H9 (cell line): ENCODE measurements at regions not wholly inside any gene's neighbourhood (a gene's known extent, or its start where the extent isn't known, plus 50 kb on each side); places are given as distances from the start of the nearest gene placed in this dataset.
A peak's percentile ranks its signal among the peaks of the same experiment; 100 is the strongest.

Experiments used
- DNase-seq: peaks from one replicate; pipeline ENCODE4 v3.0.0-alpha.2; 2017
- H2AFZ ChIP-seq: one replicate; pipeline ENCODE4 v1.6.1; 2013; ENCODE audit warnings: mild to moderate bottlenecking, low read length, control low read depth, moderate library complexity
- H2AK5ac ChIP-seq: 2 replicates; pipeline ENCODE4 v1.6.1; 2013; ENCODE audit warnings: low read length, control low read depth, mixed read lengths; ENCODE audit not compliant: insufficient read length
- H2BK120ac ChIP-seq: one replicate; pipeline ENCODE4 v1.6.1; 2013; ENCODE audit warnings: low read depth, mild to moderate bottlenecking, low read length, control low read depth, inconsistent platforms; ENCODE audit not compliant: poor library complexity, severe bottlenecking
- H2BK12ac ChIP-seq: 2 replicates; pipeline ENCODE4 v1.6.1; 2013; ENCODE audit warnings: low read length, control low read depth, mixed read lengths, low read depth; ENCODE audit not compliant: insufficient read length
- H2BK15ac ChIP-seq: 2 replicates; pipeline ENCODE4 v1.6.1; 2013; ENCODE audit warnings: low read depth, low read length, control low read depth
- H2BK20ac ChIP-seq: one replicate; pipeline ENCODE4 v1.6.1; 2013; ENCODE audit warnings: low read depth, mild to moderate bottlenecking, low read length, control low read depth, inconsistent platforms; ENCODE audit not compliant: poor library complexity, severe bottlenecking
- H2BK5ac ChIP-seq: 2 replicates; pipeline ENCODE4 v1.6.1; 2013; ENCODE audit warnings: low read length, control low read depth, mixed read lengths; ENCODE audit not compliant: insufficient read length
- H3K14ac ChIP-seq: 2 replicates; pipeline ENCODE4 v1.6.1; 2013; ENCODE audit warnings: low read length, control low read depth; ENCODE audit not compliant: insufficient read depth
- H3K18ac ChIP-seq: 2 replicates; pipeline ENCODE4 v1.6.1; 2013; ENCODE audit warnings: low read depth, mild to moderate bottlenecking, mixed read lengths, low read length, control low read depth; ENCODE audit not compliant: insufficient read length
- H3K23ac ChIP-seq: 2 replicates; pipeline ENCODE4 v1.6.1; 2013; ENCODE audit warnings: low read length, control low read depth, mixed read lengths, low read depth; ENCODE audit not compliant: insufficient read length
- H3K23me2 ChIP-seq: 2 replicates; pipeline ENCODE4 v1.6.1; 2013; ENCODE audit warnings: low read depth, mild to moderate bottlenecking, mixed read lengths, low read length, control low read depth; ENCODE audit not compliant: insufficient read length, poor library complexity, severe bottlenecking
- H3K27ac ChIP-seq: 2 replicates; pipeline ENCODE4 v1.5.1; 2013; ENCODE audit warnings: low read length, control low read depth, mixed read lengths, low read depth; ENCODE audit not compliant: insufficient read length
- H3K27me3 ChIP-seq: 2 replicates; pipeline ENCODE4 v1.6.1; 2013; ENCODE audit warnings: low read length, control low read depth, inconsistent platforms; ENCODE audit not compliant: insufficient read depth
- H3K4ac ChIP-seq: 2 replicates; pipeline ENCODE4 v1.6.1; 2013; ENCODE audit warnings: low read depth, mild to moderate bottlenecking, control low read depth, inconsistent platforms, low read length, moderate library complexity
- H3K4me1 ChIP-seq: 2 replicates; pipeline ENCODE4 v1.6.1; 2013; ENCODE audit warnings: low read length, control low read depth, inconsistent platforms; ENCODE audit not compliant: insufficient read depth
- H3K4me2 ChIP-seq: 2 replicates; pipeline ENCODE4 v1.6.1; 2013; ENCODE audit warnings: low read length, control low read depth, mixed read lengths; ENCODE audit not compliant: insufficient read length, insufficient read depth
- H3K56ac ChIP-seq: 2 replicates; pipeline ENCODE4 v1.6.1; 2013; ENCODE audit warnings: low read depth, mild to moderate bottlenecking, mixed read lengths, low read length, control low read depth; ENCODE audit not compliant: insufficient read length
- H3K79me1 ChIP-seq: 2 replicates; pipeline ENCODE4 v1.6.1; 2013; ENCODE audit warnings: low read depth, mild to moderate bottlenecking, moderate library complexity, low read length, control low read depth, inconsistent platforms; ENCODE audit not compliant: insufficient read depth, poor library complexity, severe bottlenecking
- H3K79me2 ChIP-seq: 2 replicates; pipeline ENCODE4 v1.6.1; 2013; ENCODE audit warnings: low read length, control low read depth, inconsistent platforms; ENCODE audit not compliant: insufficient read depth
- H3K9ac ChIP-seq: 2 replicates; pipeline ENCODE4 v1.6.1; 2013; ENCODE audit warnings: low read length, control low read depth, mixed read lengths; ENCODE audit not compliant: insufficient read length; ENCODE audit errors: extremely low read depth
- H3K9me3 ChIP-seq: one replicate; pipeline ENCODE4 v1.6.1; 2013; ENCODE audit warnings: low read depth, low read length, inconsistent platforms; ENCODE audit not compliant: control insufficient read depth
- H3T11ph ChIP-seq: one replicate; pipeline ENCODE4 v1.6.1; 2013; ENCODE audit warnings: mild to moderate bottlenecking, low read length, control low read depth, inconsistent platforms
- H4K20me1 ChIP-seq: one replicate; pipeline ENCODE4 v1.6.1; 2013; ENCODE audit not compliant: control insufficient read depth, insufficient read length, insufficient read depth
- H4K5ac ChIP-seq: 2 replicates; pipeline ENCODE4 v1.6.1; 2013; ENCODE audit warnings: low read depth, mild to moderate bottlenecking, mixed read lengths, low read length, control low read depth; ENCODE audit not compliant: insufficient read length
- H4K8ac ChIP-seq: replicated peaks from 2 replicates; pipeline ENCODE4 v1.6.1; 2013; ENCODE audit warnings: low read length, control low read depth, mixed read lengths, low read depth; ENCODE audit not compliant: insufficient read length
- H4K91ac ChIP-seq: 2 replicates; pipeline ENCODE4 v1.6.1; 2013; ENCODE audit warnings: low read depth, mild to moderate bottlenecking, moderate library complexity, mixed read lengths, low read length, control low read depth; ENCODE audit not compliant: insufficient read length
- H3K27ac Mint-ChIP-seq, 3 experiments: 2 replicates in 2 of 3; 3 replicates in 1 of 3; pipeline ENCODE4 v1.8.0; 2020 to 2021; ENCODE audit warnings: mixed read lengths in 3 of 3, mild to moderate bottlenecking in 1 of 3, moderate library complexity in 1 of 3
- H3K27me3 Mint-ChIP-seq: 2 replicates; pipeline ENCODE4 v1.8.0; 2021; ENCODE audit warnings: low read depth, mild to moderate bottlenecking, moderate library complexity, mixed read lengths
- H3K36me3 Mint-ChIP-seq, 3 experiments: 2 replicates in 2 of 3; 3 replicates in 1 of 3; pipeline ENCODE4 v1.8.0; 2020 to 2021; ENCODE audit warnings: low read depth in 3 of 3, mixed read lengths in 3 of 3; ENCODE audit not compliant: insufficient read depth in 1 of 3
- H3K4me1 Mint-ChIP-seq, 2 experiments: 2 replicates each; pipeline ENCODE4 v1.8.0; 2020; ENCODE audit warnings: mixed read lengths in 2 of 2
- H3K4me3 Mint-ChIP-seq, 2 experiments: 2 replicates in 1 of 2; 3 replicates in 1 of 2; pipeline ENCODE4 v1.8.0; 2020 to 2021; ENCODE audit warnings: mild to moderate bottlenecking in 2 of 2, mixed read lengths in 2 of 2, moderate library complexity in 1 of 2
- H3K9me3 Mint-ChIP-seq, 2 experiments: 2 replicates in 1 of 2; 3 replicates in 1 of 2; pipeline ENCODE4 v1.8.0; 2020; ENCODE audit warnings: mild to moderate bottlenecking in 2 of 2, mixed read lengths in 2 of 2, moderate library complexity in 1 of 2
- CTCF ChIP-seq: fragments of 200-600 bp; sonication (generic); conservative IDR thresholded peaks from 3 replicates; pipeline ENCODE4 v1.8.0; 2021; ENCODE audit warnings: antibody characterized with exemption, mild to moderate bottlenecking
- WGBS: extraction: QIAGEN DNeasy Blood & Tissue Kit; methylation state at CpG from one replicate; pipeline ENCODE4 v1.1.7; 2013; ENCODE audit warnings: missing lambda C conversion rate, low lambda C conversion rate, mixed read lengths; ENCODE audit not compliant: insufficient read length; ENCODE audit errors: extremely low coverage; 5-methylcytosine and 5-hydroxymethylcytosine counted together

GRCh38 chr1:63024132-63024531 is 240.2 kb downstream of the ATG4C start:
- Mint-ChIP-seq H3K27ac (peak overlapping the region in 1 of 3 experiments; percentile 46; a peak in 1 of 7 replicates), H3K4me3 (no peak overlapping the region), H3K36me3 (peaks cover 0 to 5% (median 3%) of the 10 kb centered on the region in 3 experiments; a peak in 3 of 7 replicates), H3K27me3 (peaks cover 1% of the 10 kb centered on the region; the same call in 1 of the 2 replicates), H3K9me3 (peaks cover 3 to 5% of the 10 kb centered on the region in 2 experiments; a peak in 3 of 5 replicates), H3K4me1 (peaks cover 2 to 9% of the 10 kb centered on the region in 2 experiments; a peak in 2 of 4 replicates)
- Histone ChIP-seq H3K79me1 (no peaks in the 10 kb centered on the region), H3K9ac (no peak overlapping the region), H3K23ac (no peak overlapping the region), H4K8ac (no peak overlapping the region), H3K4me2 (no peak overlapping the region), H2AK5ac (no peak overlapping the region), H3T11ph (no peak overlapping the region), H3K18ac (no peak overlapping the region), H2AFZ (no peak overlapping the region), H3K14ac (no peak overlapping the region), H4K5ac (no peak overlapping the region), H3K27me3 (no peaks in the 10 kb centered on the region), H4K91ac (no peak overlapping the region), H3K79me2 (no peaks in the 10 kb centered on the region), H4K20me1 (no peaks in the 10 kb centered on the region), H2BK5ac (no peak overlapping the region), H2BK12ac (no peak overlapping the region), H3K27ac (no peak overlapping the region), H3K4me1 (no peaks in the 10 kb centered on the region), H3K23me2 (no peaks in the 10 kb centered on the region), H3K56ac (no peak overlapping the region), H2BK20ac (no peak overlapping the region), H3K4ac (no peak overlapping the region), H2BK120ac (no peak overlapping the region), H3K9me3 (peaks cover 4% of the 10 kb centered on the region), H2BK15ac (no peak overlapping the region)
- DNase-seq = no peak
- TF ChIP-seq CTCF = no peak
- no CpG with 5 or more reads among the region's 1 CpG for WGBS
